HG02970 (cell line): ENCODE measurements at regions not wholly inside any gene's neighbourhood (a gene's known extent, or its start where the extent isn't known, plus 50 kb on each side); places are given as distances from the start of the nearest gene placed in this dataset.

Experiments
- ATAC-seq: cut with Tn5 transposase; IDR thresholded peaks from one replicate; pipeline ENCODE4 v1.9.1; 2021; ENCODE audit warnings: mild to moderate bottlenecking, moderate library complexity, moderate number of reproducible peaks; ENCODE audit not compliant: unreplicated experiment, low FRiP score

GRCh38 chr7:109964780-109965179 lies 1126.1 kb upstream of the LRRN3 start:
- ATAC-seq = no peak

- no peak for ATAC-seq
These were observed 1123.5 kb upstream of the LRRN3 start for GRCh38 chr7:109967406-109967805.

GRCh38 chr7:109983618-109984017 lies 1107.3 kb upstream of the LRRN3 start:
- no peak for ATAC-seq

- ATAC-seq = no peak
These were observed 1106.2 kb upstream of the LRRN3 start for GRCh38 chr7:109984729-109985128.

GRCh38 chr7:109986701-109987100 lies 1104.2 kb upstream of the LRRN3 start:
- ATAC-seq = no peak

- no peak for ATAC-seq
These were observed 1094.5 kb upstream of the LRRN3 start for GRCh38 chr7:109996411-109996810.

GRCh38 chr7:109996927-109997326 lies 1094.0 kb upstream of the LRRN3 start:
- ATAC-seq = no peak

GRCh38 chr7:109997837-109998236 lies 1093.1 kb upstream of the LRRN3 start:
- no peak for ATAC-seq

- ATAC-seq = no peak
These were observed 1089.5 kb upstream of the LRRN3 start for GRCh38 chr7:110001254-110001938.

GRCh38 chr7:110003827-110004226 lies 1087.1 kb upstream of the LRRN3 start:
- no peak for ATAC-seq

- ATAC-seq = no peak
These were observed 1083.4 kb upstream of the LRRN3 start for GRCh38 chr7:110007320-110008063.

GRCh38 chr7:110010359-110010758 lies 1080.6 kb upstream of the LRRN3 start:
- no peak for ATAC-seq

- no peak for ATAC-seq
These were observed 1073.5 kb upstream of the LRRN3 start for GRCh38 chr7:110017405-110017804.

GRCh38 chr7:110027385-110027784 lies 1063.5 kb upstream of the LRRN3 start:
- ATAC-seq = no peak

GRCh38 chr7:110043519-110043918 lies 1047.4 kb upstream of the LRRN3 start:
- no peak for ATAC-seq

GRCh38 chr7:110050785-110051184 lies 1040.1 kb upstream of the LRRN3 start:
- ATAC-seq = no peak

GRCh38 chr7:110051372-110051771 lies 1039.6 kb upstream of the LRRN3 start:
- ATAC-seq = no peak

- ATAC-seq = no peak
These were observed 1034.6 kb upstream of the LRRN3 start for GRCh38 chr7:110056331-110056730.

GRCh38 chr7:110058401-110058800 lies 1032.5 kb upstream of the LRRN3 start:
- no peak for ATAC-seq

- no peak for ATAC-seq
These were observed 1029.5 kb upstream of the LRRN3 start for GRCh38 chr7:110061387-110061786.

- ATAC-seq = no peak
These were observed 1025.8 kb upstream of the LRRN3 start for GRCh38 chr7:110065121-110065520.

GRCh38 chr7:110066843-110067242 lies 1024.1 kb upstream of the LRRN3 start:
- no peak for ATAC-seq
